Activated CD4-positive, alpha-beta T cell treated with anti-CD3 and anti-CD28 coated beads, Interleukin-2, Interleukin-4, amounts not matched to agents 100 ng/mL and 50 ng/mL, durations not matched to agents 16 hours and 8 hours (primary cell): ENCODE measurements at regions not wholly inside any gene's neighbourhood (a gene's known extent, or its start where the extent isn't known, plus 50 kb on each side); places are given as distances from the start of the nearest gene placed in this dataset.

Source experiments
- DNase-seq: peaks from one replicate; pipeline ENCODE4 v3.0.0-alpha.2; 2020; ENCODE audit warnings: low spot score

DNA sequence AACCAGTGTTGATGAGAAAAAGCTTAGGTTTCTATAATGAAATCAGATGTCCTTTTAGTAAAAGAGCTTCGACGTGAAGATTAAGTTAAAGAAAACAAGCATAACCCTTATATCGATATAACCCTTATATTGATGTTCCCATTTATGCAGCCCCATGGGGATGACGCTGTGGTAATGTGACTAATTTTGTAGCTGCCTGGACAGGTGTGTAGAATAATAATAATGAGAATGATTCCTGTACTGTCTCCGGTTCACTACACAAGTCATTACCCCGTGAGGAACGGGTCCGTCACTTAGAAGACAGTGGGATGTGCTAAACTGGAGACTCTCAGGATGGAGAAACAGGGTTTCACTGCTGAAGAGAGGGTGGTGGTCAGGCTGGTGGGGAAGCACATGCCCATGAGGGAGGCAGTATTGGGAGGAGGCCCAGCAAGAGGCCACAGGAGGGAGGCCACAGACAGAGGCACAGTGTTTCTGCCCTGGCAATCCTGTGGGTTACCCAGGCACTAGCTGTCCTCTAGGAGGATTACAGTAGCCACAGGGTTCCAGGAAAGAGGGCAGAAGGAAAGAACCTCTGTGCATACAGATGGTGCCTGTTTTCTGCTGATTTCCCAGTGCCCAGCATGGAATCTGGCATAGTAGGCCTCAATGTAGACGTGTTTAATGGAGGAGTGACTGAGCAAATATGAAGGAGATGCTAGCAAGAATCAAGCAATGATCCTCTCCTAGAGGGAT is 191.1 kb upstream of the TSC22D2 start:
- no peak for DNase-seq

DNA sequence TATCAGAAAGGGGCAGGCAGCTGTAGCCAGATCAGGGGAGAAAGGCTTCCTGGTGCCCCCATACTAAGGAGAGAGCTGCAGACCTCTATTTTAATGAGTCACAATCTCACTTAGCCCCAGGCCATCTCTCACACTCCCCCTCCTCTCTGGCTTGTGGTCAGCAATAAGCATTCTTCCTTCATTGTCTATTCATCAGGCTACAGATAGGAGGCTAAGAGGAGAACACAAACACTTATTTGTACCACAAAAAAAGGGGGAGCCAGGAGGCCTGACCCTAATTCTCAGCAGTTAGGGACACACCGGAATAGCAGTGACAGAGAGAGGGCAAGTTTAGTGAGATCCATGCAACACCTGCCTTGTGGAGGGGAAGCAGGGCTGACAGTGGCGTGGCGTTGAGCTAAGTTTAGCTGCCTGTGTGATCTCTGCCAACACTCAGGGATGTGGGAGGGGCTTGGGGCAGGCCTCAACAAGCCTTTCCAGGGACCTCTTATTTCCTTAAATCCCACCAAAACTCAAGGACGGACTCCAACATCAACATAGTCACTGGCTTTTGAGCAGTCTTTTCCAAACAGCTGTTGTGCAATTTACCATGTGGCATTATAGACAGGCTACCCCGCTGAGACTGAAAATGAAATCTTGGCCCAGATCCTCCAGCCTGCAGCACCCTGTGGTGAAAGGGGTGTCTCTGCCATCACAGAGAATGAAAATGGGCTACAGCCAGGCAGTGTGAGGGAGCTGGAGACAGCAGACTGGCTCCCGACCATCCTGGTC is 191.9 kb upstream of the TSC22D2 start:
- DNase-seq: no peak

DNA sequence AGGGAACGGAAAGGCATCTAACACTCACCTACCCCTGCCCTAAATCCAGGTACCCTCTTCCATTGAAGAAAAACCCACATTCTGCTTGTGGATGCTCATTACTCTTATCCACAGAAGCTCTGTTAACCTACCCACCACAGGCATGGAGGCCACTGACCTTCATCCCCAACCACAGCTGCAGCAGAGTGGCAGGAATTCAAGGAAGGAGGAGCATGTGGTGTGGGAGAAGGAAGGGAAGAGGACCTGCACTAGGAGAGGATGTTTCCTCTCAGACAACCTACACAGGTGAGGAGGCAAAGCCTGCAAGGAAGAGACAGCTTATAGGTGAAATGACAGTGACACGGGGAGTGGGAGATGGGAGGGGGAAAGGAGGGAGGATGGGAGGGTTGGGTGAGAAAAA is 192.5 kb upstream of the TSC22D2 start:
- DNase-seq: no peak

DNA sequence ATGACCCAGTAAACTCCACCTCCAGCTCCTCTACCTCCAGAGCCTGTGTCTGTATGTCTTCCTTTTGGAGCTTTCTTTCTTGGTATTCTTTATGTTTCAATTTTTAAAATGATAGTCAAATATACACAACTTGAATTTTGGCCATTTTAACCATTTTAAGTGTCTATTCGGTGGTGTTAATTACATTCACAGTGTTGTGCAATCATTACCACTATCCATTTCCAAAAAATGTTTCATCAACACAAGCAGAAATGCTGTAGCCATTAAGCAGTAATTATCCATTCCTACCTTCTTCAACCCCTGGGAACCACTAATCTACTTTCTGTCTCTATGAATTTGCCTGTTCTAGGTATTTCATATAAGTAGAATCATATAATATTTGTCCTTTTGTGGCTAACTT is 194.5 kb upstream of the TSC22D2 start:
- no peak for DNase-seq

DNA sequence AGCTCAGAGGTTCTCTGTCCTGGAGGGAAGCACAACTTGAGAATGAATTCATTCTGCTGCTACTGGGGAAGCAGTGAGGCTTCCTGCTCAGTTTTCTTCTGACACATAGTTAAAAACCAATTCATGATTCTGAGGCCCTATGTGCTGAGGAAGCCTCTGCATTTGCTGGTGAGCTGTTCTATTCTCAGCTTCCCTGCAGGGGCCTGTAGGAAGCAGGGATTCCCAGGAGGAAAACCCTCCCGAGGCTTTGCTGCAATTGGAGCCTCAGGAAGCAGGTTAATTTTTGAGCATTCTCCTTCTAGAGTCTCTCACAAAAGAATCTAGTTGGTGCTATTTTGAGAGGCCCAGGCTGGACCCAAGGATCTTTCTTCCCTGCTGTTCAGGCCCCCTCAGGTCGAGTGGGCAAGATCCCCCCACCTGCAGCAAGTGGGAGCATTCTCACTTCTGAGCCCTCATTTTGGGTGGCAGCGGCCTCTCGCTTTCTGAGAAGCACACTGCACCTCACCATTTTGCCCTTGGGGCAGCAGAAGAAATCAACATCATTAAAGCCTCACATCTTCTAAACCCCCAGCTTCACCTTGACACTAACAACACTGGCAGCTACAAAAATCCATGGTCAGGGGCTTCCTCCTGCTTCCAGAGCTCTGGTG is 197.5 kb upstream of the TSC22D2 start:
- no peak for DNase-seq

DNA sequence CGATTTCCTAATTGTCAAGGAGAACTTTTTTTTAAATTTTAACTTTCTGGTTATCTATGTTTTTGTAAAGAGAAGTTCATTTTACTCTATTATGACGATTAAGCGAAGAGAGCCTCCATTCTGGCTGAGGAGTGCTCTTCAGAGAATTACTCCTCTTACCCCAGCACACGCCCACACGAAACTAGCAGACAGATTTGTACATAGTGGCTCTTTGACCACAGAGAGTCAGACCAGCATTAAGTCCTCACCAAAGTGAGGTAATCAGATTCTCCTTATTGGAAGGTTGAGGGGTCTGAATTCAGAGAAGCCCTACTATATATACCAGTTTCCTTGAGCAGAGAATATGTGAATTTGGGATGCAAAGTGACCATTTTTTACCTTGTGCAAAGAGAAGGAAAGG is 204.8 kb upstream of the TSC22D2 start:
- DNase-seq: no peak

DNA sequence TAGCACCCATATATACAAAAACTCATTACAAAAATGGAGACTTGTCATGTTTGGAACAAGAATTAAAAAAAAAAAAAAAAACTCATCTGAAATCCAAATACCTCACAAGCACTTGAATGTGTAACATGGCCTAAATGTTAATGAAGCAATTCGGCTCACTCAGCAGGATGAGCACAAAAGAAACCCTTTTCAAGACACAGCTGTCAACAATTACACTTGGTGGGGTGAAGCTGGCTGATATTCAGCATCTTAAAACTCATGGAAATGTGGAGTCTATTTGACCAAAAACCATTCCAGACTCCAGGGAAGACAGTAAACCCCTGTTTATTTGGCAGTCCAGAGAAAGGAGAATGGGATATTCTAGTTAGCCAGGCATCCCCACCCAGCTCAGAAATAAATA is 205.4 kb upstream of the TSC22D2 start:
- DNase-seq: no peak

DNA sequence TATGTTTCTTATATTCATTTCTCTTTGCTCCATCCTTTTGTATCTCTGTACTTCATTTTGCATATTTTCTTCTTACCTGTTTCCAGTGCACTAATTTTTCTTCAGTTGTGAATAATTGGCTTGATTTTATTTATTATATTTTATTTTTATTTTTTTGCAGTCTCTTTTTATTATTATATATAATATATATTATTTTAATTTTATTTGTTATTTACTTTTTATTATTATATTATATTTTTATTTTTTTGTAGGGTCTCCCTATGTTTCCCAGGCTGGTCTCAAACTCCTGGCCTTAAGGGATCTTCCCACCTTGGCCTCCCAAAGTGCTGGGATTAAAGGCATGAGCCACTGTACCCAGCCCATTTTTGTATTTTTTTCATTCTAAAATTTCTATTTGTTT is 213.1 kb upstream of the TSC22D2 start:
- DNase-seq: no peak

DNA sequence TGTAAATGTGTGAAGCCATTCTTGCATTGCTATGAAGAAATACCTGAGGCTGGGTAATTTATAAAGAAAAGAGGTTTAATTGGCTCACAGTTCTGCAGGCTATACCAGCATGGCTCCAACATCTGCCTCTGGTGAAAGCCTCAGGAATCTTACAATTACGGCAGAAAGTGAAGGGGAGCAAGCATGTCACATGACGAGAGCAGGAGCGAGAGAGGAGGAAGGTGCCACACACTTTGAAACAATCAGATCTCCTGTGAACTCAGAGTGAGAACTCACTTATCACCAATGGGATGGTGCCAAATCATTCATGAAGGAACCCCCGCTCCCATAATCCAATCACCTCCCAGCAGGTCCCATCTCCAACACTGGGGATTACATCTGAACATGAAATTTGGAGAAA is 213.6 kb upstream of the TSC22D2 start:
- no peak for DNase-seq

DNA sequence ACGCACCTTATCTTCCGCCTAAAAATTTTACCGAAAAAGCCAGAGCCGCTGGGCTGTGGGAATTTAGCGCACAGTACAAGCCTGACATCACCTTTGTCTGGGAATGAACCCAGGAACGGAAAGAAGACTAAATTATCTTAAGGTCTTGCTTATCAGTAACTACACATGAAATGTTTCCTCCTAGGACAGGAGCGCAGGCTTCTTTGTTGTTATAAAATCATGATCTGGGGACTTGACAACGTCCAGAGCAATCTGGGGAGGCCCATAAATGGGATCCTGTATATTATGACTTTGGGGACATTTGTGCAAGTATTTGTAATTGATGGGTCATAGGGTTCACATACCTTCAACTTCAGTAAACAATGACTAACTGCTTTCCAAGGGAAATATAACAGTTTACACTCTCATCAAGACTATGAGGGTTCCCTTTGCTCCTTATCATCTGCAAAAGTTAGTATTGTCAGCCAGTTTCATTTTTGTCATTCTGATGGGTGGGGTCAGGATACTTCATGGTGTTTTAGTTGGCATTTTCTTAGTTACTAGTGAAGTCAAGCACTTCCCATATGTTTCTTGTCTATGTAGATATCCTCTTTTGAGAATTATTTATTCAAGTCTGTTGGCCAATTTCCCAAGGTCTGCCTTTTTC is 213.9 kb upstream of the PFN2 start:
- no peak for DNase-seq

DNA sequence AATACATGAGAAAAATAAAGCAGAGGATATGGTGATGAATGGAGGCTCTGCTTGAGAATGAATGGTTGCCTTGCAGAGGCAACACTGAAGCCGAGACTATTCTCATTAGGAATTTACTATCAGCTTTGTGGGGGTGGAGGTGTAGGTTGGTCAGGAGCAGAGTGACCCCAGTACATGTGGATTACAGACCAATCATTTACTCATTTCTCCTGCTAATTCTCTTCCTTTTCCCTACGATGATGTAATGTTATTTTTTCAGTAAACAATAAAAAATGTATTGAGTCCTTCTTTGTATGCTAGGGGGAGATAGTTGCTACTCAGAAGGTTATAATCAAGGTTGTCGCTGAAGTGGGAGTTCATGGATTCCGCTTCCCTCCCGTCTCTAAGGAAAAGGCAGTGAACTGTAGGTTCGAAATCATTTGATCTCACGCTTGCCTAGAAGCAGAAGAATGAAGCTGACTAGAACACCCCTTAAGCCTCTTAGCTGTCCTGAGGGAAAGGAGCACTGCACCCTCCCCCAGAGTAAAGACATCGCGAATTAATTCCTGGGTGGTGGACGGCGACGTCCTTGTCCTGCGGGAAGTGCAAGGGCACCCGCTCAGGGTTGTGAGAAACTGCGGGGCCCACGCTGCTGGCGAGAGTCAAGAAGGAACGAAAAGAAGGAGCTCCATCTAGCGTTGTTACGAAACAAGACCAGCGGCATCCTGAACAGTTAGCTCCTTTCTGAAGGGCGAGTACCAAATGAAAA is 213.2 kb upstream of the PFN2 start:
- DNase-seq: peak; percentile 51

DNA sequence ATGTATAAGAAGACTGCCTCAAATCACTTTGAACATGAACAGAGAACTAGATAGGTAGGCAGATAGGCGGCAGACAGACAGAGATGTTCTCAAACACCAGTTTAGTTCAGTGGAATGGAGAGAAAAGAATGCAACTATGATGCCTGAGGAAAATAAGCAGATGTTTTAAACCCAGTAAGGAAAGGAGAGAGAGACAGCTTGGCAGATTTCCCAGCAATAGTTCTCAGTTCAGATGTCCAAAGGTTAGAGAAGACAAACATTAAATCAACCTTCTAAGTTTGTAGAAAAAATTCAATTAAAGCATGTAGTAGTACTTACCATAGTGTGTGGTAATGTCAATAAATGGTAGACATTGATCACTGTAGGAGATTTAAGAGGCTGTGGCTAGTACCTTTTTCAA is 209.6 kb upstream of the PFN2 start:
- no peak for DNase-seq

DNA sequence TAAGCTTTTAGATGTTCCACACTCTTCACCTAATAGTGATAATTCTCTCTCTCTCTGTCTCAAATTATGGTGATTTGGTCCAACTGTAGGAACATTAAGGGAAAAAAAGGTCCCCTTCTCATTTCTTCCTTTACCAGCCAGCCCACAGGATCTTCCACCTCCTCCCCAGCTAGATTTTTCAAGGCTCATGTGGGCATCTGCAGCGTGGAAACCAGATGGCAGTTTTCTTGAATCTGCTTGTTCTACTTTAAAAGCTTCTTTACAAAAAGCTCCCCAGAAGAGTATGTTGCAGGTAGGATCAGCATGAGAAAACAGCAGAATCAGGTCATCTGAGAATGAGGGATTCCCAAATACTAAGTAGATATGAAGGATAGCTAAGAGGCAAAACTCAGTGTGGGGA is 208.6 kb upstream of the PFN2 start:
- DNase-seq: no peak

DNA sequence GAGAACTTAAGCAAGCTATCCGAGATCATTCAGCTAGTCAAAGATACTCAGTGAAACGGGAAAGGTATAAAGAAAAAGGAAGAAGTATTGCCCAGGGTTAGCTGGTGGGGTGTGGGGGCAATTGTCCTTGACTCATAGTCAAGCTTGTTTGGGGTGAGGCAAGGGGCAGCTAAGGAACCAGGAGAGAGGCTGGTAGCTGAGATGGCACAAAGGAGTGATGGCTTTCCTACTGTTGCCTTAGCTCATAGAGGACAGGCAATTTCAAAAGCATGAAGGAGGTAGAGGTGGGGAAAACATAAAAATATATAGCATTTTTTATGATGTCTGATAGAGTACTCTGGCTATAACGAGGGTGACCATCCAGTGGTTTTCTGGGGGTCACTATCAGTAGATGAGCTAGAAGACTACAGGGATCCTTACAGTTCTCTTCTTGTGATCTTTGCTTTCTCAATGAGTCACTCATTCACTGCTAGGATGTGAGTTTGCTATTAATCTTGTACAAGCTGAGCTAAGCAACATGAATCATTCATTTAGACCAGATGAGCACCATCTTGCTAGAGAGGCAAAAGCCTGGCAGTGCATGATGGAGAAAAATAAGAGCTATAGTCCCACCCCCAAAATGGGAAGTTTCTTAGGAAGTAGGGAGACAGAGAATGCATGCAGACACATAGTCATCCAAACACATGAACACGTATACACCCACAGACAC is 207.1 kb upstream of the PFN2 start:
- DNase-seq: no peak

DNA sequence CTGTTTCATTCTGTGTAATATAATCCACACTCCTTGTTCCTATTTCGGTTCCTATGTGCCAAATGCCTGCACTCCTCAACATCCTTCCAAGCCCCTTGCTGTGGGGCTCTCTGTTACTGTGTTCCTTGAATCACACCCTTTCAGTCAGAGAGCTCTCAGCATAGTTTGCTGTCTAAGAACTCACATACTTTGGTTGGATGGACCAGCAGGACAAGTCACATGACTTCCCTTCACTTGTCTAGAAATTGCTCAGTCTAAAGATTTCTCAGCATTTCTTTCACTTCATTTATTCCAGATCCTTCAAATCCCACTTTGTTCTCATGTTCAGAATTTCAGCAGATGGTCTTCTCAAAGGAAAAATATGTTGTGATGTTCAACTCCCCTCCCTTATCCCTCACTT is 203.5 kb upstream of the PFN2 start:
- DNase-seq: no peak

DNA sequence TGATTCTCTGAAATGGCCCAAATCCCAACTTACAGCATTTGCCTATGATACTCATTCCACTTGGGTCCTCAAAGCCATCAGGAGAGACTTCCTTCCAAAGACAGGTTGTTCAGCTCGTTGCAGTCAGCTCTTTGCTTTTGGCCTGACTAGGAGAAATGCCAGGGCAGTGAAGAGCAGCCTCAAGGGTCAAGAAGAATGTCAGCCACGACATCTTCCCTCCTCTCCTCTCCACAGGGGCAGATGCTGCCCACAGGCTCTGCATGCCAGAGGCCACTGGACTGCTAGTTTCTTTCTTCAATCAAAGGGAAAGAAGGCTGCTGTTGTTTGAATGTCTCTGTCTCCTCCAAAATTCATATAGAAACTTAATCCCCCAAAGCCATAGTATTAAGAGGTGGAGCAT is 201.7 kb upstream of the PFN2 start:
- DNase-seq: no peak

DNA sequence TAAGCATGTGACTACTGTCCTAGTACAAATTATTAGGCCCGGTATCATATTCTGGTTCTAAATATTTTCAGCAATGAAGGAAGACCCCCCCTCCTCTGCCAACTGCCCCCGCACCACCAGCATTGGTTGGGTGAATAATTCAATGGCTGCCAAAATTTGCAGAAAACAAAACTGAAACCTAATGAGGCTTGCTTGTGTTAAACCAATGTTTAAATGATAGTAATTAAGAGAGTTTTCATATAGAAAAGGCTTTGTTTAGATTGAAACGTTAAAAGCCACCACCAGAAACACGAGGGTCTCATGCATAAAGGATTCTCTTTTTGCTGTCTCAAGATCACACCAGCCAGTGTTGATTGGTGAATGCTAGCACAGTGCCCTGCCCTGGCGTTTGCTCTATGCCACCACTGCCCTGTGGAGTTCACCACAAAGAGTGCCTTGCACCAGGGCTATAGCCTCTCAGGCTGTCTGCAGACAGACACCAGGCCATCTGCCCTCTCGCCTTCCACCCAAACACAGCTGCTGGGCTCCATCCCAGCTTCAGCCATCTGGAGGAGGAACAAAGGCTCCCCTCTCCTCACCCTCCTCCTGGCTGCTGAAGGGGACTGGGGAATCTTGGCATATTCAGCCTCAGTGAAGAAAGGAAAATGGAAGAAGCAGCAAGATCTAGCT is 200.3 kb upstream of the PFN2 start:
- DNase-seq: no peak

DNA sequence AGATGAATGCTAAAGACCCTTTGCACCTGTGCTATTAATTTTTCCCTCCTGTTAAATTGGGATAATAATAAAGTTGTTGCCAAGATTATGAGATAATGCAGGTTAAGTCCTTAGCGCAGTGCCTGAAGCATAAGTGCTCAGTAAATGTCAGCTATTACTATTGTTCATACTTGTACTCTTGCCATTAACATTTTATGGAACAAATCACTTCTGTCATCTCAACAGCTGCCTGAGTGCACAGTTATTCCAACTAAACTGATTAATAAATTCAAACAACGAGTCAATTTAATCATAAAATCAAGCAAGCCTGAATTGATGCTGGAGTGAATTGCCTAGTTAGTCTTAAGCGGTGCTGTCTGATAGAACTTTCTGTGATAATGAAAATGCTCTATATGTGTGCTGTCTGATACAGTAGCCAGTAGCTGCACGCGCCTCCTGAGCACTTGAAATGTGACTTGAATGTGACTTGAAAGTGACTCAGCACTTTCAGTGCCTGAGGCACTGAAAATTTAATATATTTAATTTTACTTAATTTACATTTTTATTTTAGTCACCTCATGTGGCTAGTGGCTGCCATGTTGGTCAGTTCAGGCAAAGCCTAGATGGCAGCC is 198.7 kb upstream of the PFN2 start:
- DNase-seq: no peak

DNA sequence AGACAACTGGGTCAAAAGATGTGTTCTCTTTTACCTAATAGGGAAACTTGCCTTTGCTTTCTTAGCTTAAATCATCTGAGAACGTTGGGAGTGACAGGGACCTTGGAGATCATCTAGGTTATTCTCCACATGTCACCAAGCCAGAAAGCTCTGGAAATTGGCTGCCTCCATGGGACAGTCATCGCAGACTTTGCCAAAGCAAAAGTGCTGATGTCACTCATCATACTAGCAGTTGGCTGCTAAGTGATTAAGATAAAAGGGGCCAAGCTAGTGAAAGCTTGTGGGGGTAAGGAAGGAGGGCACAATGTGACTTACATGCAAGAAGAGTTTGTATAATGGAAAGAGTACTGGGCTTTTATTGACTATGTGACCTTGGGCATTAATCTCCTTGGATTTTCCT is 198.0 kb upstream of the PFN2 start:
- no peak for DNase-seq

DNA sequence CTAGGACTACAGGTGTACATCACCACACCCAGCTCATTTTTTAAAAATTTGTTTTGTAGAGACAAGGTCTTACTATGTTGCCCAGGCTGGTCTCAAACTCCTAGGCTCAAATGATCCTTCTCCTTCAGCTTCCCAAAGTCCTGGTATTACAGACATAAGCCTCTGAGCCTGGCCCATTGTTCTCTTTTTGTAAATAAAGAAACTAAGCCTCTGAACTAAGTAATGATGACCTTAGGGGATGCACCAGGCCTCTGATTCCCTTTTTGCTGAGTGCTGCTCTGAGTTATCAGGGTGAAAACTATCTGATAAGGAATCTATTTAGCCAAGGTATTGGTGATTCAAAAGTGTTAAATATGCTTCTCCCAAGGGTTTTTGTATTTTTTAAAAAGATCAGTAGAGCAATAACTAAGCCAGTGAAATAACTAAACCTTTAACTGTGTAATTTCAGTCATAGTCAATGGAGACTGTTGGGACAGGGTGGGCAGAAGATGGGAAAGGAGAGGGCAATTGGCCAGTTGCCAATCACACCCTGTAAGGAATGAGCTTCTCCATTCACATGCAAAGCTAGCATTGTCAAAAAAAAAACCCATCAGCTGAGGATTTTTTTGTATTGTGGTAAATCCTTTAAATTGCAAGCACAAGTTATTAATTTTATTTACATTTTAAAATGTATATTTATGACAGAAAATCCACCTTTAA is 194.8 kb upstream of the PFN2 start:
- no peak for DNase-seq
